Activated CD4-positive, alpha-beta T cell treated with anti-CD3 and anti-CD28 coated beads for 4 hours (primary cell): ENCODE measurements at regions not wholly inside any gene's neighbourhood (a gene's known extent, or its start where the extent isn't known, plus 50 kb on each side); places are given as distances from the start of the nearest gene placed in this dataset.

Source experiments
- DNase-seq, 2 donors: peaks; one replicate each; pipeline ENCODE4 v3.0.0-alpha.2; 2020

- no peak for DNase-seq
Observed at GRCh38 chr4:181905708-181906107, 337.5 kb upstream of the TENM3 start.

- DNase-seq, result no peak
Observed at GRCh38 chr4:181908168-181908567, 335.0 kb upstream of the TENM3 start.

- DNase-seq, result no peak
Observed at GRCh38 chr4:181909368-181909767, 333.8 kb upstream of the TENM3 start.

GRCh38 chr4:181911420-181911819 lies 331.8 kb upstream of the TENM3 start:
- DNase-seq, result no peak

- no peak for DNase-seq
Observed at GRCh38 chr4:181933471-181933870, 309.7 kb upstream of the TENM3 start.

- no peak for DNase-seq
Observed at GRCh38 chr4:181938631-181939030, 304.6 kb upstream of the TENM3 start.

- DNase-seq, result no peak
Observed at GRCh38 chr4:181939199-181939945, 303.8 kb upstream of the TENM3 start.

- no peak for DNase-seq
Observed at GRCh38 chr4:181944527-181944926, 298.7 kb upstream of the TENM3 start.

GRCh38 chr4:181946902-181947301 lies 296.3 kb upstream of the TENM3 start:
- DNase-seq, result no peak

GRCh38 chr4:181948839-181949382 lies 294.3 kb upstream of the TENM3 start:
- DNase-seq, result no peak

- DNase-seq, result no peak
Observed at GRCh38 chr4:181949704-181950312, 293.4 kb upstream of the TENM3 start.

GRCh38 chr4:181950372-181951127 lies 292.7 kb upstream of the TENM3 start:
- no peak for DNase-seq

GRCh38 chr4:181951265-181951664 lies 291.9 kb upstream of the TENM3 start:
- no peak for DNase-seq

GRCh38 chr4:181952478-181952877 lies 290.7 kb upstream of the TENM3 start:
- DNase-seq, result no peak

GRCh38 chr4:181956512-181956911 lies 286.7 kb upstream of the TENM3 start:
- no peak for DNase-seq

GRCh38 chr4:181957088-181957487 lies 286.1 kb upstream of the TENM3 start:
- DNase-seq, result no peak

GRCh38 chr4:181958446-181958845 lies 284.8 kb upstream of the TENM3 start:
- DNase-seq, result no peak

- DNase-seq, result no peak
Observed at GRCh38 chr4:181959121-181959520, 284.1 kb upstream of the TENM3 start.

- DNase-seq, result no peak
Observed at GRCh38 chr4:181960384-181960783, 282.8 kb upstream of the TENM3 start.

- no peak for DNase-seq
Observed at GRCh38 chr4:181962321-181962720, 280.9 kb upstream of the TENM3 start.

- no peak for DNase-seq
Observed at GRCh38 chr4:181964731-181965130, 278.5 kb upstream of the TENM3 start.

- DNase-seq, result no peak
Observed at GRCh38 chr4:181966104-181966551, 277.1 kb upstream of the TENM3 start.

- DNase-seq, result no peak
Observed at GRCh38 chr4:181967401-181967800, 275.8 kb upstream of the TENM3 start.

- no peak for DNase-seq
Observed at GRCh38 chr4:181968371-181968770, 274.8 kb upstream of the TENM3 start.
